ENCODE measurements at regions not wholly inside any gene's neighbourhood (a gene's known extent, or its start where the extent isn't known, plus 50 kb on each side); places are given as distances from the start of the nearest gene placed in this dataset.
A peak's percentile ranks its signal among the peaks of the same experiment; 100 is the strongest.

- Histone ChIP-seq H4K91ac (ENCODE audit: insufficient read depth, low read depth, low read length) (no peak overlapping the region), H4K5ac (ENCODE audit: low read depth, low read length) (no peak overlapping the region), H3K4me1 (ENCODE audit: control insufficient read depth, insufficient read depth, low read length) (peaks cover 5% of the 10 kb centered on the region; the same call in 1 of the 2 replicates), H2BK120ac (ENCODE audit: low read depth, low read length) (no peak overlapping the region), H3K9ac (ENCODE audit: low read depth, low read length) (no peak overlapping the region), H2BK5ac (ENCODE audit: low read depth, low read length, poor library complexity, severe bottlenecking) (no peak overlapping the region), H3K4ac (ENCODE audit: low read depth, low read length) (no peak overlapping the region), H2BK15ac (ENCODE audit: low read depth, low read length) (no peak overlapping the region), H3K23ac (ENCODE audit: low read depth, low read length) (no peak overlapping the region), H4K8ac (ENCODE audit: low read depth in 2 of 2, low read length in 2 of 2) (no peak overlapping the region), H3K79me1 (ENCODE audit: low read depth in 1 of 2, low read length in 2 of 2) (no peaks in the 10 kb centered on the region), H3K18ac (ENCODE audit: low read depth, low read length) (no peak overlapping the region), H3K9me1 (ENCODE audit: insufficient read depth, low read length) (no peaks in the 10 kb centered on the region), H3K56ac (ENCODE audit: extremely low read depth, insufficient read depth, low read length) (no peak overlapping the region), H3K4me2 (ENCODE audit: low read depth, low read length) (no peak overlapping the region), H4K20me1 (ENCODE audit: insufficient read depth, low read length) (peaks cover 4% of the 10 kb centered on the region; the same call in 1 of the 2 replicates), H2AK9ac (replicated peaks; ENCODE audit: low read depth, low read length, poor library complexity) (no peak overlapping the region), H2AFZ (replicated peaks; ENCODE audit: low read length, poor library complexity) (no peak overlapping the region), H3K36me3 (ENCODE audit: control insufficient read depth, insufficient read depth, low read length) (no peaks in the 10 kb centered on the region), H3K9me3 (ENCODE audit: control insufficient read depth, insufficient read depth, low read length) (no peaks in the 10 kb centered on the region), H3K27ac (ENCODE audit: insufficient read depth, low read length) (no peak overlapping the region), H2AK5ac (ENCODE audit: low read depth, low read length) (no peak overlapping the region), H2BK20ac (ENCODE audit: low read depth, low read length) (no peak overlapping the region), H3K27me3 (ENCODE audit: control insufficient read depth, insufficient read depth, low read length) (peaks cover 44% of the 10 kb centered on the region), H3K14ac (replicated peaks; ENCODE audit: low read depth, low read length) (no peak overlapping the region), H3K4me3 (ENCODE audit: insufficient read depth, low read depth, low read length) (no peak overlapping the region)
- 0% methylated on average over 1 of the region's 8 CpGs; no CpG with 5 or more reads in 1 of the 2 experiments for WGBS, 2 experiments (ENCODE audit: extremely low coverage in 2 of 2, insufficient read length in 1 of 2)
- ChIA-PET POLR2A (ENCODE audit: unreplicated experiment) (no interaction called here), CTCF (interaction anchor here (1.2 kb wide), 1 partner anchor 620 kb away, joined by 3 read pairs; no protein-coding TSS in a partner anchor)
- no peak for TF ChIP-seq CHD1 (IDR thresholded peaks at IDR 0.05; ENCODE audit: low read depth, low read length)
- TF ChIP-seq MXI1 (IDR thresholded peaks at IDR 0.05; ENCODE audit: borderline replicate concordance, low read depth, low read length): peak; percentile 66; the same call in 1 of the 2 replicates
- TF ChIP-seq FOS (IDR thresholded peaks at IDR 0.05; ENCODE audit: low read depth, low read length): peak; percentile 78
- peak; percentile 84 for TF ChIP-seq BHLHE40 (IDR thresholded peaks at IDR 0.05; ENCODE audit: low read depth, low read length)
- no peak; the same call in 1 of the 2 replicates for TF ChIP-seq MAZ (IDR thresholded peaks at IDR 0.05; ENCODE audit: borderline replicate concordance, low read depth, low read length)
- peak; percentile 78 for DNase-seq
- BruUV-seq (replicated peaks): no TSS peak
- intact Hi-C loops (cut with micrococcal nuclease): no loop called here
- dilution Hi-C loops (cut with HindIII; ENCODE audit: low sequenced_read_pairs, unreplicated experiment): no loop called here
- in situ Hi-C loops (cut with MboI; ENCODE audit: low sequenced_read_pairs): no loop called here
- peak; percentile 66 for ATAC-seq (ENCODE audit: low read depth)
These were observed 79.2 kb upstream of the HSPA9 start for GRCh38 chr5:138654281-138654867.

Measured in IMR-90 (cell line).